Activated B cell treated with CpG ODN at 0.5 μM for 24 hours (primary cell): ENCODE measurements at regions not wholly inside any gene's neighbourhood (a gene's known extent, or its start where the extent isn't known, plus 50 kb on each side); places are given as distances from the start of the nearest gene placed in this dataset.

Experiments
- ATAC-seq: fragments of 200-7000 bp; cut with Tn5 transposase; one replicate; pipeline ENCODE4 v1.10.0; 2021; ENCODE audit warnings: low read depth, mild to moderate bottlenecking, moderate library complexity
- CTCF ChIA-PET: fragments of 350-600 bp; sonication (Branson Sonifier 250); formaldehyde crosslinking; loops from one replicate; lab custom pipeline; 2021; ENCODE audit warnings: antibody characterized with exemption; lab: Charles Lee
- POLR2A ChIA-PET: fragments of 350-600 bp; sonication (Branson Sonifier 250); formaldehyde crosslinking; loops from one replicate; lab custom pipeline; 2021; ENCODE audit warnings: antibody characterized with exemption; lab: Charles Lee
- DNase-seq: peaks from one replicate; pipeline ENCODE4 v3.0.0; 2022
- H3K27ac Mint-ChIP-seq: one replicate; pipeline ENCODE4 v1.8.0; 2020; ENCODE audit warnings: mixed read lengths
- H3K27me3 Mint-ChIP-seq: one replicate; pipeline ENCODE4 v1.8.0; 2021; ENCODE audit warnings: mixed read lengths
- H3K36me3 Mint-ChIP-seq: one replicate; pipeline ENCODE4 v1.8.0; 2021; ENCODE audit warnings: low read depth, mixed read lengths
- H3K4me1 Mint-ChIP-seq: one replicate; pipeline ENCODE4 v1.8.0; 2021; ENCODE audit warnings: mixed read lengths
- H3K4me3 Mint-ChIP-seq: one replicate; pipeline ENCODE4 v1.8.0; 2020; ENCODE audit warnings: mild to moderate bottlenecking, mixed read lengths
- H3K9me3 Mint-ChIP-seq: one replicate; pipeline ENCODE4 v1.8.0; 2020; ENCODE audit warnings: mixed read lengths
- CTCF ChIP-seq: fragments of 200-600 bp; IDR thresholded peaks from one replicate; pipeline ENCODE4 v1.8.0; 2022; ENCODE audit warnings: antibody characterized with exemption, mild to moderate bottlenecking
- intact Hi-C: fragments of 100-400 bp; cut with micrococcal nuclease; formaldehyde crosslinking; loops from one replicate; pipeline ENCODE4 v1.15.1; 2024

- intact Hi-C loops, result no loop called here
- ChIA-PET CTCF (no interaction called here), POLR2A (interaction anchor here (0.6 kb wide), 1 partner anchor 387 kb away, joined by 3 read pairs; no protein-coding TSS in a partner anchor)
- peaks cover 4% of the 10 kb centered on the region for H3K27me3 Mint-ChIP-seq
- TF ChIP-seq CTCF, result no peak
- H3K4me3 Mint-ChIP-seq, result no peak overlapping the region
- H3K36me3 Mint-ChIP-seq, result no peaks in the 10 kb centered on the region
- H3K27ac Mint-ChIP-seq, result no peak overlapping the region
- ATAC-seq (no peak), DNase-seq (no peak)
- no peaks in the 10 kb centered on the region for H3K9me3 Mint-ChIP-seq
- H3K4me1 Mint-ChIP-seq, result no peaks in the 10 kb centered on the region
These were observed 55.4 kb upstream of the CCBE1 start for GRCh38 chr18:59752666-59753065.

- Mint-ChIP-seq H3K4me1 (no peaks in the 10 kb centered on the region), H3K27me3 (peaks cover 5% of the 10 kb centered on the region), H3K9me3 (no peaks in the 10 kb centered on the region), H3K4me3 (no peak overlapping the region), H3K36me3 (no peaks in the 10 kb centered on the region), H3K27ac (no peak overlapping the region)
- no peak for TF ChIP-seq CTCF
- ChIA-PET POLR2A (no interaction called here), CTCF (no interaction called here)
- intact Hi-C loops, result no loop called here
- ATAC-seq (no peak), DNase-seq (no peak)
These were observed 54.0 kb upstream of the CCBE1 start for GRCh38 chr18:59751186-59751585.

- CTCF ChIA-PET, result no interaction called here
These were observed 51.6 kb upstream of the CCBE1 start for GRCh38 chr18:59748628-59749360.

More at GRCh38 chr18:59748628-59749360, 51.6 kb upstream of the CCBE1 start:
- Mint-ChIP-seq H3K27me3 (peaks cover 8% of the 10 kb centered on the region), H3K4me1 (no peaks in the 10 kb centered on the region), H3K4me3 (no peak overlapping the region), H3K9me3 (no peaks in the 10 kb centered on the region), H3K36me3 (no peaks in the 10 kb centered on the region), H3K27ac (no peak overlapping the region)
- TF ChIP-seq CTCF, result no peak
- POLR2A ChIA-PET, result no interaction called here
- no peak for DNase-seq
- intact Hi-C loops, result no loop called here
- ATAC-seq, result no peak
